Lung microvascular endothelial cell (primary cell): ENCODE measurements at regions not wholly inside any gene's neighbourhood (a gene's known extent, or its start where the extent isn't known, plus 50 kb on each side); places are given as distances from the start of the nearest gene placed in this dataset.
"Not testable (repeated sequence)": the region's sequence is repeated elsewhere in the genome, so short reads cannot be mapped to it uniquely, and the experiment has no call there.

Experiments
- DNase-seq, 2 donors: peaks; one replicate each; pipeline versions ENCODE4 v3.0.0 to v3.0.0-alpha.2; 2010; ENCODE audit warnings: low read depth in 2 of 2

DNA sequence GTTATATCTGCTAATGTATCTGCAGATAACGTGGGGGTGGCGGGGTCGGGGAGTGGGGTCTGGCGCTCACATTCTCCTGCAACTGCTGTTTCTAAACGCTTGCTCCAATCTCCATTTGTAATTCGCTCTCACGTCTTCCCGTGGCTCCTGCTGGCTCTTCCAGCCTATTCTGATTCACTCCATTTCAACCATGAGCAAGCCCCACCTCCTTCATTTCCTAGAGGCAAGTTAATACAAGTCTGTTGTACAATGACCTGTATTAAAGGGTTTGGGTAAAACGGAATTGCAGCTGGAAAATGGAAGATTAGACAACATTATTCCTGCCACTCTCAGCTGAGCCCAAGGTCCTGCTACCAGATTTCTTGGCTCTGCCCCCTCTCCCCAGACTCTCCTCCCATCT, 132.3 kb downstream of the CSNK2A3 start:
- no peak for DNase-seq

DNA sequence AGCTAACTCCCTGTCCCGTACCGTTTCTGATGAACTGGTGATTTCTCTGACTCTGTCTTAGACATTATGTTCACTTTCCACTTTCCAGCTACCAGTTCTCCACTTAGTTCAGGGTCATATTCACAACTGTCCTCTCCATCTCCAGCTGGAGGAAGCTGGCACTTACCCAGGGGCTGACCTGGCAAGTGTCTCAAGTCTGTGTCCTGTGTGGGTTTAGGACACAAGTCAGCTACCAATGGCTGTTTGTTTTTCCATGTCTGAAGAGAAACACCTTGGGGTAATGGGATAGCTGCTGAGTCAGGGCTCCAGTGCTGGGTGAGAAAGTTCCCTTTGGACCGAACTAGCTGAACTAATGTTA, 134.4 kb downstream of the CSNK2A3 start:
- no peak for DNase-seq

DNA sequence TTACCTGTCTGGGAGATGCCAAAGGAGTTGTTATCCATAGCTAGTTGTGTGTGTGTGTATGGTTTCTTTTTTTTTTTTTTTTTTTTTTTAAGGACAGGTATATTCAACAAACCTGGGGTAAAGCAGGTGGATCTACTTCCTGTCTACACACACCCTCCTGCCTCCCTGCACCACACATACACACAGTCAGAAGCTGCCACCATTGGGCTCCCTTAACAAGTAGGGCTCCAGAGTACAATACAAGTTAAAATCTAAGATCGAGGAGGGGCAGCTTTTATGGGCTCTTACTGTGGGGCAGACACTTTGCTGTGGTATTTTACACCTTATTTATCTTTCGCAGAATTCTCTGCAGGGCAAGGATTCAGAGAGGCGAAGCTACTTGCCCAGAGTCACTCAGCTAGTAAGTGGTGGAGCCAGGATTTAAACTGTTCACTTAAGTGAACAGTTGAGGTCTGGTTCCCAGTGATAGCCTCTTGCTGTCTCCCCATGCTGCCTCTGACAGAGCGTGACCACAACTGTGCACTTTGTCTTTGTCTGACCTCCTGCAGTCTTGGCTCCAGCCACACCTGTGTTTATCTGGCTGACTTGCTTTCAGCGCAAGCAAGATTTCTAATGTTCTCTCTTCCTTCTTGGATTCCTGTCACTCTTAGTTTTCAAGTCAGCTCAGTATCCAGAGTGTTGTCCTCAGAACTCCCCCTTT, 135.0 kb downstream of the CSNK2A3 start:
- no peak for DNase-seq

DNA sequence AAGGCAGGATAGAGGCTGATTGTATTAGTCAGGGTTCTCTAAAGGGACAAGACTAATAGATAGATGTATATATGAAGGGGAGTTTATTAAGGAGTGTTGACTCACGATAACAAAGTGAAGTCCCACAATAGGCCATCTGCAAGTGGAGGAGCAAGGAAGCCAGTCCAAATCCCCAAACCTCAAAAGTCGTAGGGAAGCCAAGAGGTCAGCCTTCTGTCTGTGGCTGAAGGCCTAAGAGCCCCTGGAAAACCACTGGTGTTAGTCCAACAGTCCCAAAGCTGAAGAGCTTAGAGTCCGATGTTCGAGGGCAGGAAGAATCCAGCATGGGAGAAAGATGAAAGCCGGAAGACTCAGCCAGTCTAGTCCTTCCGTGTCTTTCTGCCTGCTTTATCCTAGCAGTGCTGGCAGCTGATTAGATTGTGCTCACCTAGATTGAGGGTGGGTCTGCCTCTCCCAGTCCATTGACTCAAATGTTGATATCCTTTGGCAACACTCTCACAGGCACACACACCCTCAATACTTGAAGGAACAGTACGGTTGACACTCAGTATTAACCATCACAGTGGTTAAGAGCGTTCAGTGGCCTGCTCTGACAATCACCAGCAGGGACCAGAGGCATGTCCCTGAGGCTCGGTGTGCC, 135.6 kb downstream of the CSNK2A3 start:
- DNase-seq, result no peak

DNA sequence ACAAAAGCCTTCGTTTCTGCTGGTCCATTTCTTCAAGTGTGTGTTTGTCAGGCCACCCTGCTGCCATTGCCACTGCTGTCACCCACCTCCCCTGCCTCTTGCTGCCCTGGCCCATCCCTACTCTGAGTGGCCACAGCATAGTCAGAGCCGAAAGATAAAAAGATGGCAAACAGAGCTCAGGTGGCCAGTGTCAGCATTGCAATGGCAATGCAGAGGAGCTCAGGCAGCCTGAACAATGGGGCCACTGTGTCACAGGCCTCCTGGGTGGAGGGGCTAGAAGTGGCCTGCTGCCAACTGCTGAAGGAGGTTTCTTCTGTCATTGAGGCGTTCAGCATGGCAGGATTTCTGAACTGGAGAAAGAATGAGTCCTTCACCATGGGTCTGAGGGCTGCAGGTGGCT, 137.1 kb downstream of the CSNK2A3 start:
- no peak for DNase-seq

DNA sequence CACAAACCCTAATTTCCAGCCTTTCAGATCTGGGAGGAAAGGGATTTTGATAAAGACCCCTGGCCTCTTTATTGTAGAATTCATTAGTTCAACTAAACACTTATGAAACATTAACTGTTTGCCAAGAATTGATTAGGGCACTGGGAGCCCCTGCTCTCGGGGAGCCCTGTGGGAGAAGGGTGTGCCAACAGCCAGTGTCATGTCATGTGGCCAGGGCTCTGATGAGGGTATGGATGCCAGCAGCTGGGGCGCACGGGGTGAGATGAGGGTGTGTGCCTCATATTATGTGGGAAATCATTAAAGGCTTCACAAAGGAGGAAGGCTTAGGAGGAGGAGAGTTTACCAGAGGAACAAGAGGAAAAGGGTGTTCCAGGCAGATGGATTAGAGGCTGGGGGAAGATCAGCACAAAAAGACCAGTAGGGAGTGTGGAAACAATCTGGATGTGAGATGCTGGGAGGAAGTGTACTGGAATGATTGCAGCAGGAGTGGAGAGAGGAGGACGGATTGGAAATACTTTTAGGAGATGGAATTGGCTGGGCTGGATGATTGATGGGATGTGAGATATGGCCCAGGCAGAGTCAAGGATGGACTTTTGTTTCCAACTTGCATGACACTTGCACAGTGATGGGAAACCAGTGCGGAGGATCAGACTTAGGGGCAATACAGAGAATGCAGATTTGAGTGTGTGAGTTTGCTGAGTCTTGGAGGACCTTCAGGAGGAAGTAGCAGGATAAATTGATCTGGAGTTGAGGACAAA, 137.8 kb downstream of the CSNK2A3 start:
- no peak for DNase-seq

DNA sequence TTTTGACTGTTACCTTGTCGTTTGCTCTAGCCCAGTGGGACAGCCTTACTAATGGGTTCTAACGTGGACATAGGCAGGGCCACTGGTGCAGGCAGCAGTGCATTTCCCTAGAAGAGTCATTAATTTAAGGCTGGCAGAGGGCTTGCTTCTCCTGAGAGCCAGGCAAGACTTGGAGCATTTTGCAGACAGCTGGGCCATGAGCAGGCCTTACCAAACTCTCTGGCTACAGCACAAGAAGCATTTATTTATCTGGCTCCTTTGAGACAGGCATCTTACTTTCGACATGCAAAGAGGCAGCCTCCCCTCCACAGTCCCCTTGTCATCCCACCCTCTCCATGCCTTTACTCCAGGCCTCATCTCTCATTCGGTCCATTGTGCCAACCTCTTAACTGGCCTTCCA, 139.9 kb downstream of the CSNK2A3 start:
- no peak for DNase-seq

DNA sequence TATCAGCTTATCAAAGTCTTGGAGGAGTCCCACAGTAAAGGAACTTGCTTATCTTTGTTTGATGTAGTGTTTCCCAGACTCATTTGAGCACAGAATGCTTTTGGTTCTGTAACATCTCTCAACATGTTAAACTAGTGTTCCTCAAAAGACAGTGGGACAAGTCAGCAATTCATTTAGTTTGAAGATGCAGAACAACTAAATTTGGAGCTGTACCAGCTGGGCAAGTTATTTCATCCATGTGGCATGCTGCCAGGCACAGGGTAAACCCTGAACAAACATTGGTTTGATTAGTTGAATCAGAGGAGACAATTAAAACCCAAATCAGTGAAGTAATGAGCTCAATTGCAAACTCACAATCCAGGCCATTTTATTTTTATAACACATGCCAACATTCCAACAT, 141.2 kb downstream of the CSNK2A3 start:
- no peak for DNase-seq

DNA sequence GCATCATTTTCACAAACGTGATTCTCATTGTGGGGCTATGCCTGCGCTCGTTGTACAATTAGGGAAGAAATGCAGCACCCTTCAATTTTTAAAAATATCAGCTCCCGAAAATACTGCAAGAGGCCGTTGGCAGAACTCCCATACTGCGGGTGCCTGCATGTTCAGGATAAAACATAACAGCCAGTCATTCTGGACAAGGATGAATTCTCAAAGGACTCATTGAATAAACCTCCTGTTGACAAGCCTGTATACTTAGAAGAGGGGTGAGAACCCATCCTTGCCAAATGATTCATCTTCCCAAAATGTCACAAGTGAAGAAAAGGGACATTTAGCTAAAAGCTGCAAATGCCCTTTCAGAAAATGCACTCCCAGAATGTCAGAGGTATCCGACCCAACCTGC, 141.9 kb downstream of the CSNK2A3 start:
- no peak for DNase-seq

DNA sequence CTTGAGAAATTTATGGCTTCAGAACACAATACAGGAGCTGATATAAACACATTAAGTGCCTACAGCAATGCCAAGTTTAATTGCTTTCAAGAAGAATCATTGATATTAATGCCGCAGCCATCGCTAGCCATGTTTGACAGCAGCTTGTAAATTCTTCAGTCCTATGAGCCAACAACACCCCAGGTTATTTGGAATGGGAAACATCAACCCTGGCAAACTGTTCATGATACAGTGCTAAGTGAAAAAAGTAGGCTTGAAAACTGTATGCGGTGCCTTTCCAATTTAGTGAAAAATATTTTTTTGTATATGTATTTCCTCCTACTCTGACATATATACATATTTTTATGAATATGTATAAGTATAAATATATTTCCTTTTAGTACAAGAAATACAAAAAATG, 142.6 kb downstream of the CSNK2A3 start:
- DNase-seq, result no peak

DNA sequence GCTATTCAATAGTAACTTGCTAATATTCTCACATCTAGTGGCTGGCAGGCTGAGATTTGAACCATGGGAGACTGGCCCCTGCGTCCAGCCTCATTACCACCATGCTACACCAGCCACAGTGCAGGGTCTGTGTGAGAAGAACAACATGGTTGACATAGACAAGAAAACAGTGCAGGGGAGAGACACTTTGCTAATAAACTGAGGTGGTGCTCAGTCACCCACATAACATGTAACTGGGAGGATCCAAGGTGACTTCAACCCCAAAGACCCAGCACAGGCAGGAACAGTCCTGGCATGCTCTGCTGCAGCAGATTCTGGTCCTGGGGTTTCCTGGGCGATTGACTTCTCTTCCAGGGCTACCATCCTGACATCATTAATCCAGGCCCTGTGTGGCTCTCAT, 143.1 kb downstream of the CSNK2A3 start:
- DNase-seq, result no peak

DNA sequence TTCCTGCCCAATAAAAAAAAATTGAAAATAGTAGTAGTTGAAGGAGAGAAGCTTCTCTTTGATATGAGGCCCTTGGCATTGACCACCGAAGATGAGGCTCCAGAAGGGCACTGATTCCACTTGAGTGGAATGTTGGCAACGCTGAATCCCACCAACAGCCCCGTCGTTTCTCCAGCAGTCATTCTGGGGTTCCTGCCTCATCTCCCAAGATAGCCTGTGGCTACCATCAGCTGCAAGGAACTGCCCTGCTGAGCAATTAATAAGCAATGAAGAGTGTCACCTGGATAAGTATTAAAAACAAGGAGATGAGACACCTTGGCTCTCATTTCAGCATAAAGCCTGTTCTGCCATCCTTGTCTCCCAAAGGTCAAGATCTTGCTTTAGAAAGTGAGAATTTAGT, 144.1 kb downstream of the CSNK2A3 start:
- no peak for DNase-seq

DNA sequence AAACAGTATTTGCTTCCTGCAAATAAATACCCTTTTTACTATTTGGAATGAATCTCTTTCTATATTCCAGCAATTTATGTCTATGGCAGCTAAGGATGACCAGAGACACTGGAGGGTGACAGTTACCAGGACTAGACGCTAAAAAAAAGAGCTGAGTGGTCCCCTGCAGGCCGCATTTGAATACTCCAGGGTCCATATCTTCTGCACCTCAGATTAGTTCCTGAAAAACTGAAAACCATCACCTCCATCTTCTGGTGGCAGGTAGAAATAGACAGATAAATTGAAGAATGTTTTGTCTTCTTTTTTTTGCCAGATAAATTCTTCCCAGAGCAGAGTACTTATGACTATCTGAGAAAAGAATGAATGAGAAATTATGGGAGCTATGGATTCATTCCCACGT, 145.6 kb downstream of the CSNK2A3 start:
- DNase-seq, result no peak

DNA sequence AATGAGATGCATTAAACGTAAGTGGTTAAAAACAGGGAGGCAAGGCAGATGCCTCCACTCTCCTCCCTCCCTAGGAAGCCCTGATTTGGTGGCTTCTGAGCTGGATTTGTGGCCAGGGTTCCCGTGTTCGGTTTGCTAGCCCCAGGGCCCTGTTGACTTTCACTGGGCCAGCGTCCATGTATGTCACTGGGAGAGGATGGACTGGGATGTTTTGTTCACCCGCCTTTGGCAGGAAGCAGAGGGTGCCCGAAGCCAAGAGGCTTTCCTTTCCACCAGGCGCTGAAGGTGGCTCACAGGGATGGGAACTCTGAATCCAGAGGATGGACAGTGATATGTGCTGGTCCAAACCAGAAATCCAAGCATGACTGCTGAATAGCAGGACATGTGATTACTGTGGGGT, 146.6 kb downstream of the CSNK2A3 start:
- DNase-seq, result no peak

DNA sequence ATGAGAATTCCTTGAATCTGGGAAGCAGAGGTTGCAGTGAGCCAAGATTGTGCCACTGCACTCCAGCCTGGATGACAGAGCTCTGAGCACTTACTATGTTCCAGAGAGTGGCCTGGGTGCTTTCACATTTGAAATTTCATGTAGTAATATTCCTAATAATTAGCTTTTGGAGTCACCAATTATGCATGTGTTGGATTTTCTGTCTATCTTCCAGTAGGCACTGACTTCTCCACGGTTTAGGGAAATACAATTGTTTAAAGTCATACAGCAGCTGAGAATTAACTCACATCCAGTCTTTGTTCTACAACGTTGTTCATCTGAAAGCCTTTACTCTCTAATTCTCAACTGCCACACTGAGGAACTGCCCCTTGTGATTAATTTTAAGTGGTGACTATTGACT, 150.2 kb downstream of the CSNK2A3 start:
- no peak for DNase-seq

DNA sequence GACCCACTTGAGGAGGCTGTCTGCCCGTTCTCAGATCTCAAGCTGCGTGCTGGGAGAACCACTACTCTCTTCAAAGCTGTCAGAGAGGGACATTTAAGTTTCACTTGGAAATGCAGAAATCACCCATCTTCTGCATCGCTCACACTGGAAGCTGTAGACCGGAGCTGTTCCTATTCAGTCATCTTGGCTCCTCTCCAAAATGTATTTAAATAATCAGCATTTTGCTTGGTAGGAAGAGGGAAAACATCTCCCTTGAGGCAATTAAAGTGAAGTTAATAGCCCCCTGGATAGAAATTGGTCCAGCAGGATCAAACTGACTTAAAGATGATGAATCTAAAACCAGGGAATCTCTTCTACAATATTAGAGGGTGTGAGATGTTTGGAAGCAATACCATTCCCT, 151.7 kb downstream of the CSNK2A3 start:
- not testable (repeated sequence) for DNase-seq

DNA sequence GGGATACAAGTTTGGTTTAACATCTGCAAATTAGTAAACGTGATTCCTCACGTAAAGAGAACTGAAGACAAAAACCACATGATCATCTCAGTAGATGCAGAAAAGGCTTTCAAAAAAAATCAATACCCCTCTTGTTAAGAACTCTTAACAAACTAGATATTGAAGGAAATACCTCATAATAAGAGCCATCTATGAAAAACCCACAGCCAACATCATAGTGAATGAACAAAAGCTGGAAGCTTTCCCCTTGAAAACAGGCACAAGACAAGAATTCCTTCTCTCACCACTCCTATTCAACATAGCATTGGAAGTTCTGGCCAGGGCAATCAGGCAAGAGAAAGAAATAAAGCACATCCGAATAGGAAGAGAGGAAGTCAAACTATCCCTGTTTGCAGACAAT, 160.5 kb downstream of the CSNK2A3 start:
- no peak for DNase-seq

DNA sequence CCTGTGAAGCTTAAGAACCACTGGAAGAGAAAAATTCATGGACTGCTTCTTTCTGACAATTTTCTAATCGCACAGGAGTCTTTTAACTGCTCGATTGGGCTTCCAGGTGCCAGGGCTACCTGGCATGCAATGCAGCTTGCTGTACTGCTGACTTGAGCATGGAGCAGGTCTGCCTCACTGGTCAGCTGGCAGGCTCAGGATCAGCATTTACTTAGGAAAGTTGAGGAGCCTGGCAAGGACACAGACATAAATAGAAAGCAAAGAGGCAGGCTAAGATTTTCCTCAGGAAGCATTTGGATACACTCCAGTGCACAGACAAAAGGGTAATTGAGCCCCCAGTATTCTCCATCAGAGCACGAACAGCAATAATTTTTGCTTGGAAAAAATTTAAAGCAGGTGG, 163.5 kb downstream of the CSNK2A3 start:
- DNase-seq, result no peak

DNA sequence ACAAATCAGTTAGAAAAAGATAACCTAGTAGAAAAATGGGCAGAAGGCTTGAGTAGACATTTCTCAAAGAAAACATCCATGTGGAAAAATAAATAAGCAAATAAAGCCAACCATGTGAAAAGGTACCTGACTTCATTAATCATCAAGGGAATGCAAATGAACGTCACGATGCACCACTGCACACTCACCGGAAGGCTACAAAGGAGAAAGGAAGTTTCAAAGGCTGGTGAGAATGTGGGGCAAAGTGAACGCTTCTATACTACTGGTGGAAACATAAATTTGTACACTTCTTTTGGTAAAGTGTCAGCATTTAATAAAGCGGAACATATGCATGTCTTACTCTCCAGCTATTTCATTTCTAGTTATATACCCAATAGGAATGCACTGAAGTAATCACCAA, 166.8 kb downstream of the CSNK2A3 start:
- no peak for DNase-seq

DNA sequence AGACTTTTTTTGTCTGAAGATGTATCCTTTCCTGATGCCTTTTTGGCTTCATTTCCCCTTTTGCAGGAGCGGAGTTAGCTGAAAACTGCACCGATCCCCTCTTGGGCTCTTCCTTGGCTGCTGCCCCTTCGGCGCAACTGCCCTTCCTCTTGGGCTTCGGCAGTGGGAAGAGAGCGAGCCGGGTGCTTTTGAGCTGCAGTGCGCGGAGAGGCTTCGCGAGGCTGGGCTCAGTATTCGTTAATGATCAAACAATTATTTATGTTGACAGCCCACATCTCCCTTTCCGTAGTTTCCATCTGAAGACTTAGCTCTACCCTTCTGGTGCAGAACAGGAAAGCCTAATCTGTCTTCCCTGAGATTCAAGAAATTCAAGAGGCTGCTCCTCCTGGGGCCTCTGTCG, 170.8 kb downstream of the CSNK2A3 start:
- DNase-seq, result no peak

DNA sequence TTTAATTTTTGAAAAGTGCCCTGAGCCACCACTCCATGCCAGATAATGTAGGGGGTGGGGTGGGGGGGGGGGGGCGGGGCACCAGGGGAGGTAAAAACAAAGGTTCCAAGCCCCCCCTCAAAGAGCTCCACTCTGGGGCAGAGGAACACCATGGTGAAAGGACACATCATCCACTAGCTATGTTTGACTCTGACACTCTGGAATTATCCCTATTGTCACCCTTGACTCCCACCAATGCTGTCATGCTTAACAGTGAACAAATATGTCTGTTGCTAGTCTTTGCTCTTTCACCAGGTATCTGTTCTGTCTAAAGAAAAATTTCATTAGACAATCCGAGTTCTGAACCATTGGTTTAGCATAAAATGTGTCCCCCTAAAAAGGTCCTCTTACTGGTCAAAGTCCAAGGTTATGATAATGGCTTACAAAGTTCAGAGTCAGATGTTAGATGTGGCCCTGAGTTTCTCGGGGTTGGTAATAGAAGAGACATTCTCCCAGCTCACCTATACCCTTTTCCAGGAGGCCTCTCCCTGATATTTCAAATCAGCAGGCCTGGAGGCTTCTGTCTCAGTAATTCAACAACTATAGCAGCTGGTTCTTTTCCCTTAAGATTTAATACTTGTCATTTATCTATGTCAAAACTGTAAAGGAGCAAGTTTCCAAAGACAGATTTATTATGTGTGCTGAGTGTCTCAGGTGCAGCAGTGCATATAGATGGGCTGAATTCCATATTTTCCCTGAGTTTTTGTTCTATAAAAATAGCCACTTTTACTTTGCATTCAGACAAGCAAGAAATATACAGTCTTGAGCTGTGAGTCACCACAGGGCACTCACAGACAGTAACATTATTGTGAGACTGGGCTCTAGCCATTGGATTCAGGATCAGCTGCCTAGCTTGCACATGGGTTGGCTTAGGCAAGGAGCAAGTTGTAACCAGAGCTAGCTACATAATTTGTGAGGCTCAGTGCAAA, 174.1 kb downstream of the CSNK2A3 start:
- no peak for DNase-seq
